Midbrain (tissue), 1 donor: ENCODE measurements at regions not wholly inside any gene's neighbourhood (a gene's known extent, or its start where the extent isn't known, plus 50 kb on each side); places are given as distances from the start of the nearest gene placed in this dataset.

Source experiments
- DNase-seq: peaks from one replicate; lab custom pipeline; 2025; lab: John Stamatoyannopoulos, UW

DNA sequence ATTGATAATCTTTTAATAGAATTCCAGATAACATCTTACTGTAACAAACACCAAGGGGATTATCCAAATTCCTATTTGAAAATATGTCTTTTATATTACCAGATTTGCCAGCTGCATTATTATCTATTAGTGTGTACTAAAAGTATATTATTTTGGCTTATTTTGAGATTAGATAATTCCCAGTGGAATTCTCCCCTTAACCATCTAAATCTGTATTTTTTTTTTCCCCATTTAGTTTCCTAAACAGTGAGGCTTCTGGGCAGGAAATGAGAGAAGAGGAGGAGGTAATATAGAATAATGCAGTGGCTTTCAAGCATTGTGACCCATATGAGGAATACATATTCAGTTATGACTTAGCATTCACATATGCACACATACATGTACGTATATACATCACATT, 53.5 kb upstream of the ABL1 start:
- no peak for DNase-seq

DNA sequence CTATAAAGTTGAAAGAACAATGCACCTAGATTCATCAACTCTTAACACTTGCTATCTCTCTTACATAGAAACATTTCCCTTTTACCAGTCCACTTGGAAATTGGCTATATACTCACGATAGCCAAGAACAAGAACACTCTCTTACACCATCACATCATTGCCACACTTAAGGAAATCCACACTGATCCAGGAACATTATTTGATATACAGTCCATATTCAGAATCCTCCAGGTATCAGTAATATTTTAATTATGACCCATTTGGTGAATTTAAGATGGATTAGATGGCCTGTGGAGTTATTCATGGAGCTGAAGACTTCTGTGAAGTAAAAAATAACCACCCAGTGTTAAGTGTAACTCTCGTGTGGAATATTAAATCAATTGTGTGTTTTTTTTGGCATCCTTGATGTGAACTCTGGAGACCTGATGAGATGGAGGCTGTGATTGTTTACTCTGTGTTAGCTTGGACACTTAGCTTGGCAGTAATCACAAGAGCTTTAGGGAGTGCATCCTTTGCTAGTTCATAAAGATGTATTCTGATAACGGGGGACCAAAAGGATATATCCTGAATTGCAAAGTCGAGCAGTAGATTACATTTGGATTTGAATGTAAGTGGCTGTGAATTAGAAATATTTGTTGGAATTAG, 52.0 kb upstream of the ABL1 start:
- no peak for DNase-seq

DNA sequence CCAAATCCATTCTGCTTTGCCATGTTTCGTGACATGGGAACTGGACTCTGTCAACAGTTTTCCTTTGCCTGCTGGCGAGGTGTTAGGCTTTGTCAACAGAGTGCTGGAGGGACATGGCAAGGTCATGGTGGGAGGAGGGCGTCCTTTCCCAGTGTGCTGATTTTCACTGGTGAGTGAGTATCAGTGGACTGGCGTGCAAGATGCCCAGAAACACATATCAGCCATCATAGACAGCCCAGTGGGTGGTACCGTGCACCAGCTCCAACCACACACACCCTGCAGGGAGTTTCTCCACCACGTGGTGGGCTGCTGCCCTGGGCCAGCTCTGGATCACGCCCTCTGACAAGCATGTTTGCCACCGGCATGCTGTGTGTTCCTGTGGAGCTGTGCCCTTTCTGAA, 50.0 kb upstream of the ABL1 start:
- DNase-seq = no peak
